Keratinocyte (primary cell): ENCODE measurements at regions not wholly inside any gene's neighbourhood (a gene's known extent, or its start where the extent isn't known, plus 50 kb on each side); places are given as distances from the start of the nearest gene placed in this dataset.

Source experiments
- CTCF ChIP-seq, 3 experiments: IDR thresholded peaks in 1 of 3; conservative IDR thresholded peaks in 1 of 3; optimal IDR thresholded peaks in 1 of 3; 2 replicates in 2 of 3; 3 replicates in 1 of 3; pipeline versions ENCODE3 to v1.5.1; 2011; ENCODE audit warnings: low read length in 3 of 3, mild to moderate bottlenecking in 3 of 3, moderate library complexity in 2 of 3, control low read depth in 1 of 3, inconsistent platforms in 1 of 3; ENCODE audit not compliant: insufficient read depth in 2 of 3; ENCODE audit errors: extremely low read depth in 1 of 3
- EZH2 ChIP-seq: IDR thresholded peaks from one replicate; pipeline ENCODE4 v1.6.1; 2012; ENCODE audit warnings: inconsistent platforms, mild to moderate bottlenecking, low read length, moderate library complexity

DNA sequence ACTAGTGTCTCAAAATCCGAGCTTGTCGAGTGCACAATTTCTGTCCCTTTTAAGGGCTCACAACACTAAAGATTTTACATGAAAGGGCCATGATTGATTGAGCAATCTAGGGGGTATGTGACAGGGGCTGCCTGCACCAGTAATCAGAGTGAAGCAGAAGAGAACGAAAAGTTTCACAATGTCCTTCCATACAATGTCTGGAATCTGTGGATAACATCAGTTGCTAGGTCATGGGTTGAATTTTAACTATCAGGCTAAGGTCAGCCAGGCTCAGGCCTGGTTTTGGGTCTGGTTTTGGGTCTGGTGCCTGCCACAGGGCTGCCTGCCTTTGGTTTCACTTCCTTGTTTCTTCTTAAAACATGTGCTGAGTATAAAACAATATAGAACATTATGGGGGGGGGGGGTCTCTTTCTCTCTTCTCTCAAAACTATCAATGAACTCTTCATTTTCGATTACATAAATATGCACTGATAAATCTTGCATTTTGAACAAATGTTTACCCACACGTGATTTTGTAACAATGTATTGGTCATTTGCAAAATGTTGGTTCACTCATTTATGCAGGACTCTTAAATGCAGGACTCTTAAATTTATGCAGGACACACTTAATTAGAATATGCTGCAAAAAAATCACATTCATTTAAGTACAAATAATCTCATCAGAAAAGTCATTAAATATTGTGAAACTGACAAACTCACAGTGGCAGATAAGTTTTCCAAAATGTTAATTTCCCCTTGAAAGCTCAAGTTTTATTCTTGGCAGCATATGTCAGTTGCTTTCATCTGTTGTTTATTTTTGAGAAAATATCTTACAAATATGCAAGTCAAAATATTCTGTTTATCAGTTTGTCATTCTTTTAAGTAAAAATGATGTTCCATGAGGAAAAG is 290.5 kb upstream of the KYNU start:
- TF ChIP-seq CTCF (optimal IDR thresholded peaks at IDR 0.05 in 1 of 3, IDR thresholded peaks at IDR 0.05 in 1 of 3, conservative IDR thresholded peaks at IDR 0.05 in 1 of 3; ENCODE audit: extremely low read depth in 1 of 3, insufficient read depth in 2 of 3, low read length in 3 of 3): no peak
- TF ChIP-seq EZH2: no peak
